NB4 (cell line): ENCODE measurements at regions not wholly inside any gene's neighbourhood (a gene's known extent, or its start where the extent isn't known, plus 50 kb on each side); places are given as distances from the start of the nearest gene placed in this dataset.

Experiments used
- DNase-seq: peaks from one replicate; pipeline ENCODE4 v3.0.0; 2010; ENCODE audit warnings: low read depth
- H3K4me3 ChIP-seq: one replicate; pipeline ENCODE4 v1.5.1; 2011; ENCODE audit warnings: mild to moderate bottlenecking, low read depth, low read length, moderate library complexity
- MYC ChIP-seq: IDR thresholded peaks from 2 replicates; pipeline ENCODE4 v1.6.1; 2011; ENCODE audit warnings: low read depth, low read length
- POLR2A ChIP-seq: IDR thresholded peaks from 2 replicates; pipeline ENCODE4 v1.6.1; 2011; ENCODE audit warnings: mild to moderate bottlenecking; ENCODE audit not compliant: insufficient read length; ENCODE audit errors: extremely low read depth
- TF ChIP-seq, protein P1 (sequence below): IDR thresholded peaks from 2 replicates; pipeline ENCODE4 v1.6.1; 2011; ENCODE audit warnings: low read depth, low read length
- TF ChIP-seq, protein P2 (sequence below): IDR thresholded peaks from one replicate; pipeline ENCODE4 v1.5.1; 2012; ENCODE audit warnings: low read depth, low read length

DNA sequence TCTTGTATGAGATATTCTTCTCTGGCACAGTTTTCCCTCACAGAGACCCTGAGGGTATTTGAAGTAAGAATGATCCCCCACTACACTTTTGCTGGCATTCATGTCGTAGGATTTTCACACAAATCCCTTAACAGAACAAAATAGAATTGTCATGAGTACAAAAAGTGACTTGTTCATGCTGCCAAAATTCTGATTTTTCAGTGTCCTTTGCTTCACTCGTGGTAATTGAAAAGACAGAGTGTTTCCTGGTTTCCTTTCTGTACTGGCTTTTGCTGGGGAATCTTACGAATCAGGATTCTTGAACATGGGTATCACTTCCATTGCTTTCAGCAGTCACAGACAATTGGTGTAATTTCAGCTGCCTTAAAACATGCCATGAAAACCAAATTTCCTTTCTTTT, 756.3 kb downstream of the REEP3 start:
- no peak overlapping the region for H3K4me3 ChIP-seq
- DNase-seq = no peak
- no peak for TF ChIP-seq MYC
- TF ChIP-seq, protein P1, sequence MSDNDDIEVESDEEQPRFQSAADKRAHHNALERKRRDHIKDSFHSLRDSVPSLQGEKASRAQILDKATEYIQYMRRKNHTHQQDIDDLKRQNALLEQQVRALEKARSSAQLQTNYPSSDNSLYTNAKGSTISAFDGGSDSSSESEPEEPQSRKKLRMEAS = no peak
- TF ChIP-seq, protein P2, sequence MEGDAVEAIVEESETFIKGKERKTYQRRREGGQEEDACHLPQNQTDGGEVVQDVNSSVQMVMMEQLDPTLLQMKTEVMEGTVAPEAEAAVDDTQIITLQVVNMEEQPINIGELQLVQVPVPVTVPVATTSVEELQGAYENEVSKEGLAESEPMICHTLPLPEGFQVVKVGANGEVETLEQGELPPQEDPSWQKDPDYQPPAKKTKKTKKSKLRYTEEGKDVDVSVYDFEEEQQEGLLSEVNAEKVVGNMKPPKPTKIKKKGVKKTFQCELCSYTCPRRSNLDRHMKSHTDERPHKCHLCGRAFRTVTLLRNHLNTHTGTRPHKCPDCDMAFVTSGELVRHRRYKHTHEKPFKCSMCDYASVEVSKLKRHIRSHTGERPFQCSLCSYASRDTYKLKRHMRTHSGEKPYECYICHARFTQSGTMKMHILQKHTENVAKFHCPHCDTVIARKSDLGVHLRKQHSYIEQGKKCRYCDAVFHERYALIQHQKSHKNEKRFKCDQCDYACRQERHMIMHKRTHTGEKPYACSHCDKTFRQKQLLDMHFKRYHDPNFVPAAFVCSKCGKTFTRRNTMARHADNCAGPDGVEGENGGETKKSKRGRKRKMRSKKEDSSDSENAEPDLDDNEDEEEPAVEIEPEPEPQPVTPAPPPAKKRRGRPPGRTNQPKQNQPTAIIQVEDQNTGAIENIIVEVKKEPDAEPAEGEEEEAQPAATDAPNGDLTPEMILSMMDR = no peak
- TF ChIP-seq POLR2A = no peak

DNA sequence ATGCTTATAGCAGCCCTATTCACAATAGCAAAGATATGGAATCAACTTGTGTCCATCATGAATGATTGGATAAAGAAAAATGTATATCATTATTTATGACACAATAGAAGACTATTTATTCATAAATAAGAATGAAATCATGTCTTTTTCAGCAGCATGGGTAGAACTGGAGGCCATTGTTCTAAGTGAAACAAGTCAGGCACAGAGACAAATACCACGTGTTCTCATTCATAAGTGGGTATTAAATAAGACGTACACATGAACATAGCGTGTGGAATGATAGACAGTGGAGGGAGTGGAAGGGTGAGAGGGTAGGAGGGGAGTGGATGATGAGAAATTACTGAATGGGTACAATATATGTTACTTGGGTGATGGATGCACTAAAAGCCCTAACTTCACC, 762.4 kb downstream of the REEP3 start:
- H3K4me3 ChIP-seq = no peak overlapping the region
- DNase-seq = no peak
- TF ChIP-seq, protein P1 = 0 out of 2 replicates have a peak, but pooled peaks have one; percentile 15
- TF ChIP-seq POLR2A = no peak
- TF ChIP-seq, protein P2 = no peak

DNA sequence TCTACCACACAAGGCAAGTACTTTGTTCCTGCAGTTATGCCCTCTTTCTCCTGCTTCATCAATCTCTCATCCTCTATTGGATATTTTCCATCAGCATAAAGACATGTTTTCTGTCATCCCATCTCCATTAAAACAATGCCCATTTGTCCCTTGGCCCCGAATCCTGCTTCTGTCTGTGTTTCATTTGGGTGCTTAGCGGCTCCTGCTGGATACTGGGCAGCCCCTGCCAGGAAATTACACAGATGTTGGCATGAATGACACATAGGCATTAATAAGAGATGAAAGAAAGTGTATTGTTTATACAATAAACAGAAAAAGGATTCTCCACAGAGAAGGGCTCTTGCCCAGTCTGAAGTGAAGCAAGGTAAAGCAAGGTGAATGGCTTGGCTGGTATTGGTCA, 765.3 kb downstream of the REEP3 start:
- TF ChIP-seq, protein P1 = no peak
- TF ChIP-seq MYC = no peak
- TF ChIP-seq POLR2A = no peak
- TF ChIP-seq, protein P2 = no peak
- no peak overlapping the region for H3K4me3 ChIP-seq
- no peak for DNase-seq

DNA sequence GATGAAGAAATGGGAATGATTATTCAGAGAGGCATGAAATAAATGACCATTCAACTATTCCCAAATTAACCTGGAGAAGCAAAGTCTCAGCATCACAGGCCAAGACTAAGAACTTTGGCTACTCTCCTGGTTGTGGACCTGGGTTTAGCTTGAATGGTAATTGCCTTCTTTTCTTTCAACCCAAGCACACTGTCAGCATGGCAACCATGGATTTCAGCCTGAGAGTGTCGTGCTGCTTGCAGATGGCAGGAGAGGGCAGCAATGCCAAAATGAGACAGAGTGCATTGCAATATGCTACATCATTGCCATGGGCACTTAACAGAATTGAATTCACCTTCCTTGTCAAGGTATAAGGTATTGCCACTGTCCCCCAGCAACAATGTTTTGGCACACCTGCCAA, 767.2 kb downstream of the REEP3 start:
- no peak overlapping the region for H3K4me3 ChIP-seq
- TF ChIP-seq, protein P2 = no peak
- TF ChIP-seq MYC (no peak), POLR2A (no peak)
- TF ChIP-seq, protein P1 = no peak
- no peak for DNase-seq

DNA sequence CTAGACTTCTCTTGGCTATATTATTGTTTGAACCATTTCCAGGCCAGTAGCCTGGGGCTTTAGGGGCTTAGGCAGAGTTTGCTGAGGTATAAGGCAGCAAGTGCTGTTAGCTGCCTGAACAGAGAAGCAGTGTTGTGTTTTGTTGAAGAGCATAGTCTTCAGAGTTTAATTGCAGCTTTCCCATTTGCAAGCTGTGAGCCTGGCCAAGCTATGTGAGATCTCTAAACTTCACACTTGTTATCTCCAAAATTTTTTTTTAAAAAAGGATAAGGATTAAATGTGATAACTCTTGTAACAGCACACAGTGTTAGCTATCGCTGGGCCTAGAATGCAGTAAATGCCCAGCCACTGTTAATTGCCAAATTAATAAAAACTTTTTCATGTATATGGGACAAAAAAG, 782.4 kb downstream of the REEP3 start:
- no peak for DNase-seq
- TF ChIP-seq MYC = no peak
- no peak for TF ChIP-seq POLR2A
- TF ChIP-seq, protein P1 = no peak
- TF ChIP-seq, protein P2 = no peak
- H3K4me3 ChIP-seq = no peak overlapping the region

DNA sequence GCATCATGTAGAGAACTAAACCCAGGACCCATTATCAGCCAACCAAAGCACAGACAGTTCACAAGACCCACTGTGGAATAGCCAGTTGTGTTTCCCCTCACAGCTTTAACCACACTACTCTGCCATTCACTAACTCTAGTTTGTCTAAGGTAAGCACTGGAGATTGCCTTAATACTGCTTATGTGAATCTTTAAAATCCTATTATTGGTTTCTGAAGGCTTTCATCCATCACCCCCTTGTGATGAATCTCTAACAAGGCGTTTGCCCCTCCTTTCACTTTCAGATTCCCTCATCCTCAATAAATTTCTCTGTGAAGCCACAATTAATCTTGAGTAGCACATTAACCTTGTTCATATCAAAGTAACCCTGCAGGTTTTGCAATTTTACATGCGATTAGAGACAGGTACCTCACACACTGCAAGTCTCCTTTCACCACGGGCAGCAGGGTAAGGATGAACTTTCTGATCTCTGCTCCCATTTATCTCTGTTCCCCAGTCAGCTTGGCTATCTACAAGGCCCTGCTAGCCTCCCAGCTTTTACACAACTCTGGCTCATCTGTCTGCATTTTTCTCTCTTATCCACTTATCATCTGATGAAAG, 785.6 kb downstream of the REEP3 start:
- no peak for TF ChIP-seq MYC
- TF ChIP-seq, protein P1 = no peak
- TF ChIP-seq, protein P2 = no peak
- no peak for TF ChIP-seq POLR2A
- no peak for DNase-seq
- no peak overlapping the region for H3K4me3 ChIP-seq
